Fibroblast of lung (primary cell): ENCODE measurements at regions not wholly inside any gene's neighbourhood (a gene's known extent, or its start where the extent isn't known, plus 50 kb on each side); places are given as distances from the start of the nearest gene placed in this dataset.
"Not testable (repeated sequence)": the region's sequence is repeated elsewhere in the genome, so short reads cannot be mapped to it uniquely, and the experiment has no call there.

Source experiments
- DNase-seq, 2 donors: peaks; one replicate each; pipeline versions ENCODE4 v3.0.0 to v3.0.0-alpha.2; 2010; ENCODE audit warnings: low read depth in 2 of 2
- H2AFZ ChIP-seq: 2 replicates; pipeline ENCODE4 v1.5.1; 2012; ENCODE audit warnings: low read length, control low read depth, inconsistent platforms
- H3K27ac ChIP-seq: 2 replicates; pipeline ENCODE4 v1.5.1; 2011; ENCODE audit warnings: low read length, control low read depth; ENCODE audit not compliant: insufficient read depth
- H3K27me3 ChIP-seq: 2 replicates; pipeline ENCODE4 v1.5.1; 2011; ENCODE audit warnings: mild to moderate bottlenecking, low read length; ENCODE audit not compliant: control insufficient read depth, insufficient read depth
- H3K36me3 ChIP-seq: 2 replicates; pipeline ENCODE4 v1.5.1; 2011; ENCODE audit warnings: low read length; ENCODE audit not compliant: control insufficient read depth, insufficient read depth
- H3K4me1 ChIP-seq: 2 replicates; pipeline ENCODE4 v1.5.1; 2011; ENCODE audit warnings: low read length; ENCODE audit not compliant: control insufficient read depth, insufficient read depth; ENCODE audit errors: extremely low read depth
- H3K4me2 ChIP-seq: 2 replicates; pipeline ENCODE4 v1.5.1; 2011; ENCODE audit warnings: low read length, control low read depth; ENCODE audit not compliant: insufficient read depth; ENCODE audit errors: extremely low read depth
- H3K4me3 ChIP-seq, 4 experiments: fragments of 200-600 bp in 1 of 4; sonication (generic) in 1 of 4; replicated peaks in 1 of 4; 2 replicates each; pipeline ENCODE4 v1.5.1; 2011 to 2016; ENCODE audit warnings: low read length in 4 of 4, low read depth in 3 of 4, mild to moderate bottlenecking in 3 of 4, control low read depth in 2 of 4, inconsistent platforms in 1 of 4, mixed read lengths in 1 of 4; ENCODE audit not compliant: insufficient read depth in 1 of 4; ENCODE audit errors: control extremely low read depth in 1 of 4
- H3K79me2 ChIP-seq: 2 replicates; pipeline ENCODE4 v1.5.1; 2012; ENCODE audit warnings: mild to moderate bottlenecking, low read length, inconsistent platforms; ENCODE audit not compliant: control insufficient read depth, insufficient read depth
- H3K9ac ChIP-seq: 2 replicates; pipeline ENCODE4 v1.5.1; 2011; ENCODE audit warnings: mild to moderate bottlenecking, low read length, control low read depth; ENCODE audit not compliant: insufficient read depth
- H3K9me3 ChIP-seq: 2 replicates; pipeline ENCODE4 v1.5.1; 2012; ENCODE audit warnings: low read depth, low read length; ENCODE audit not compliant: control insufficient read depth, insufficient read depth
- H4K20me1 ChIP-seq: 2 replicates; pipeline ENCODE4 v1.5.1; 2011; ENCODE audit warnings: low read length; ENCODE audit not compliant: control insufficient read depth, insufficient read depth; ENCODE audit errors: extremely low read depth
- CTCF ChIP-seq, 2 donors: IDR thresholded peaks in 1 of 2; conservative IDR thresholded peaks in 1 of 2; 1 replicate in 1 of 2; 2 replicates in 1 of 2; pipeline ENCODE4 v1.5.1; 2011 to 2012; ENCODE audit warnings: low read length in 2 of 2, control low read depth in 1 of 2, inconsistent platforms in 1 of 2, low read depth in 1 of 2, mild to moderate bottlenecking in 1 of 2
- EZH2 ChIP-seq: IDR thresholded peaks from 2 replicates; pipeline ENCODE4 v1.5.1; 2012; ENCODE audit warnings: low read length, control low read depth, mild to moderate bottlenecking; ENCODE audit errors: missing control alignments

- Histone ChIP-seq H3K27ac (no peak overlapping the region), H3K9me3 (no peaks in the 10 kb centered on the region), H3K36me3 (no peaks in the 10 kb centered on the region), H3K27me3 (no peaks in the 10 kb centered on the region), H3K4me1 (no peaks in the 10 kb centered on the region), H3K4me2 (no peak overlapping the region), H2AFZ (no peak overlapping the region), H3K9ac (no peak overlapping the region), H4K20me1 (no peaks in the 10 kb centered on the region), H3K4me3 (no peak overlapping the region), H3K79me2 (no peaks in the 10 kb centered on the region)
- TF ChIP-seq EZH2, result no peak
- no peak for TF ChIP-seq CTCF (conservative IDR thresholded peaks at IDR 0.05 in 1 of 2, IDR thresholded peaks at IDR 0.05 in 1 of 2; ENCODE audit: low read depth in 1 of 2, low read length in 2 of 2)
- no peak for DNase-seq
Measured at GRCh38 chr7:46091071-46091470, 170.0 kb upstream of the IGFBP3 start.

GRCh38 chr7:46089281-46089680, 168.2 kb upstream of the IGFBP3 start:
- H3K36me3 ChIP-seq, result no peaks in the 10 kb centered on the region
- TF ChIP-seq CTCF (conservative IDR thresholded peaks at IDR 0.05 in 1 of 2, IDR thresholded peaks at IDR 0.05 in 1 of 2; ENCODE audit: low read depth in 1 of 2, low read length in 2 of 2) (no peak), EZH2 (no peak)
- no peak overlapping the region for H3K4me3 ChIP-seq
- H4K20me1 ChIP-seq, result no peaks in the 10 kb centered on the region
- no peaks in the 10 kb centered on the region for H3K9me3 ChIP-seq
- no peaks in the 10 kb centered on the region for H3K27me3 ChIP-seq
- H2AFZ ChIP-seq, result no peak overlapping the region
- no peak overlapping the region for H3K27ac ChIP-seq
- no peak overlapping the region for H3K4me2 ChIP-seq
- DNase-seq, result peak; percentile 13 to 54
- H3K79me2 ChIP-seq, result no peaks in the 10 kb centered on the region
- no peak overlapping the region for H3K9ac ChIP-seq
- H3K4me1 ChIP-seq, result no peaks in the 10 kb centered on the region

GRCh38 chr7:46088486-46088885, 167.4 kb upstream of the IGFBP3 start:
- DNase-seq, H3K27ac ChIP-seq, H3K79me2 ChIP-seq, H2AFZ ChIP-seq, H3K27me3 ChIP-seq, H3K9ac ChIP-seq, H3K4me1 ChIP-seq, H3K4me2 ChIP-seq, H4K20me1 ChIP-seq, H3K9me3 ChIP-seq, H3K36me3 ChIP-seq, H3K4me3 ChIP-seq: not testable (repeated sequence)
